Testis (tissue), 2 donors: ENCODE measurements at regions not wholly inside any gene's neighbourhood (a gene's known extent, or its start where the extent isn't known, plus 50 kb on each side); places are given as distances from the start of the nearest gene placed in this dataset.

ENCODE experiments used
- CTCF ChIP-seq, 3 experiments: fragments of 450-650 bp in 2 of 3; fragments of 200-600 bp in 1 of 3; sonication (generic) in 1 of 3; IDR thresholded peaks; one replicate each; pipeline ENCODE4 v1.5.1; 2016 to 2019; ENCODE audit warnings: antibody characterized with exemption in 3 of 3, mild to moderate bottlenecking in 2 of 3, moderate library complexity in 1 of 3
- POLR2A ChIP-seq: fragments of 450-650 bp; IDR thresholded peaks from one replicate; pipeline ENCODE4 v1.6.1; 2017; ENCODE audit warnings: antibody characterized with exemption, mild to moderate bottlenecking, moderate library complexity

- TF ChIP-seq CTCF (IDR thresholded peaks at IDR 0.05) (no peak), POLR2A (no peak)
Observed at GRCh38 chr9:93896093-93896492, 59.1 kb downstream of the BARX1 start.
